ENCODE measurements at regions not wholly inside any gene's neighbourhood (a gene's known extent, or its start where the extent isn't known, plus 50 kb on each side); places are given as distances from the start of the nearest gene placed in this dataset.
"Not testable (repeated sequence)": the region's sequence is repeated elsewhere in the genome, so short reads cannot be mapped to it uniquely, and the experiment has no call there.

GRCh38 chr1:5686925-5687706 lies 305.1 kb downstream of the NPHP4 start:
- DNase-seq (ENCODE audit: low read depth), result no peak

DNA sequence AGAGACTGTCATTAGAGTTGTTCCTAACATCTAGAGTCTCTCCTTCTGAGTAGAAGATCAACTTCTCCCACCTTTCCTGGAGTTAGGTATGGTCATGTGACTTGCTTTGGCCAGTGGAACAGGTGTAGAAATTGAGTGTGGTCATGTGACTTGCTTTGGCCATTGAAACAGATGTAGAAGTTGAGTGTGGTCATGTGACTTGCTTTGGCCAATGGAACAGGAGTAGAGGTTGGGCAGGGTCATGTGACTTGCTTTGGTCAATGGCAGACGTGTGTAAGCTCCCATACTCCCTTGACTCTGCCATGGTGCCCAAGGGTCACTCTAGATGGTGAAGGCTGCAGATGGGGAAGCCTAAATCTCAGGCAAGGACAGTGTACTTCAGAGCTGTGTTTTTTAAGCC lies 306.0 kb downstream of the NPHP4 start:
- DNase-seq (ENCODE audit: low read depth), result no peak

DNA sequence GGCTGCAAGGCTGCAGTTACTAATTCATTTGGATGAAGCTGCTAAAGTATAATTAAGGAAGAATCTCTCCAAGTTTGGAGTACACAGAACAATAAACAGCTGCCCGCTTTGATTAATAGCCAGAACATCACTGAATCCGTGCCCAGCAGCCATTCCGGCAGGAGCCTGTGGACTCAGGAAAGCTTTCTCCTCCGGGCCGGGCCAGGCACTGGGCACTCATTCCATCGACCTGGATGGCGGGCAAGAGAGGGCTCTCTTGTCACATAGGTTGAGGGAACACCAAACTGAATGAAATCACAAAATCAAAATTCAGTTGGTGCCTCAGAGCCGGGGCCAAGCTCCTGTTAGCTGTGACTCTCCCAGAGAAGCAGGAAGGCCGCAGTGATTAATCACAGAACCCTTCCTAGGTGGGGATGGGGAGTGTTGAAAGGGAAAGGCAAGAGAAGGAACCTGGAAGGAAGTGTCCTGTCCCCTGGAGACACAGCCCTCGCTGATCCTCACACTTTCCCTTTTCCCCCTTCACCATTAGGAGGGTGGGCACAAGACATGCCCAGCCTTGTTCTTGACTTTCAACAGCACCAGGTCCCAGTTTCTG lies 306.7 kb downstream of the NPHP4 start:
- no peak for DNase-seq (ENCODE audit: low read depth)

GRCh38 chr1:5684791-5685190 lies 307.4 kb downstream of the NPHP4 start:
- DNase-seq (ENCODE audit: low read depth), result no peak

DNA sequence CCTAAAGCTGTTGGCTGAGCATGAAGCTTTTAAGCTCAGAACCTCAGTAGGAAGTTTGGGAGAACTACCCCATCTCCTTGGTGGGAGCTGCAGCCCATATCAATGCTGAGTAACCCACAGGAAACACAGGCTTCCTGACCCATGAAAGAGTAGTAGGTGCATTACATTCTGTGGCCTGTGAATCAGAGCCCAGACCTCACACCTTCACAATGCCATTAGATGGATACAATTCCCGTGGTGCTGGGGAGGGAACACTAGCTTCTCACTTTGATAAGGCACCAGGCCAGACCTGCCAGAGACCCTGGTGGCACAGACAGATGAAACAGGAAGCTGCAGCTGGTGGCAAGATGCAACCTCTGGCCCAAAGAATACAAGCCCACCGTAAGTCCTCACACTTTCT lies 308.8 kb downstream of the NPHP4 start:
- DNase-seq (ENCODE audit: low read depth), result no peak

DNA sequence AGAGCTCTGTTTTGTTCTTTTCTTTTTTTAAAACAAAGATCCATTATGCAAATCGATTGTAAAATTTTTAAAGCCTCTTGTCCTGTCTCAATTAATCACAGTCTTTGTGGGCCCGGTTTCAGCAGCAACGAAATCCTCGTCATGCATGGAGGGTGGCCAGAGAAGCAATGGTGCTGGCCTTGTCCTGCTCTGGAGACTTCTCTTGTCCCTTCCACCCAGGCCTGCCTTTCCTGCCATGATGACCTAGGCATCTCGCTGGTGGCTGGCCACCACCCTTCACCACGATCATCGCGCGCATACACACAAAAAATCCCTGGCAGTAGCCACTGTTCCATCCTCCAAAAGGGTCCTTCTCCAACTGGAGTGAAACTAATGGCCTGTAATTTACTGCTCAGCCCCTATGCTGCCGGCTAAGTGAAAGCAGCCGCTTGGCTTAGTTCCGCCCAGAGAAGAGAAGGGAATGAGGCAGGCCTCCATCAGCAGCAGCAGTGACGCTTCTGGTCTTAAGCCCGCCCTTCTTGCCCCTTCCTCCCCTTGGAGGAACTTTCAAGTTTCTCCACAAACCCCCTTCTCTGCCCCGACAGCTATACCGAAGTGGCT lies 309.5 kb downstream of the NPHP4 start:
- no peak for DNase-seq (ENCODE audit: low read depth)

- DNase-seq (ENCODE audit: low read depth), result no peak
Measured at GRCh38 chr1:5681654-5682053, 310.6 kb downstream of the NPHP4 start.

- no peak for DNase-seq (ENCODE audit: low read depth)
Measured at GRCh38 chr1:5680600-5680999, 311.6 kb downstream of the NPHP4 start.

- DNase-seq (ENCODE audit: low read depth), result no peak
Measured at GRCh38 chr1:5678759-5679158, 313.5 kb downstream of the NPHP4 start.

DNA sequence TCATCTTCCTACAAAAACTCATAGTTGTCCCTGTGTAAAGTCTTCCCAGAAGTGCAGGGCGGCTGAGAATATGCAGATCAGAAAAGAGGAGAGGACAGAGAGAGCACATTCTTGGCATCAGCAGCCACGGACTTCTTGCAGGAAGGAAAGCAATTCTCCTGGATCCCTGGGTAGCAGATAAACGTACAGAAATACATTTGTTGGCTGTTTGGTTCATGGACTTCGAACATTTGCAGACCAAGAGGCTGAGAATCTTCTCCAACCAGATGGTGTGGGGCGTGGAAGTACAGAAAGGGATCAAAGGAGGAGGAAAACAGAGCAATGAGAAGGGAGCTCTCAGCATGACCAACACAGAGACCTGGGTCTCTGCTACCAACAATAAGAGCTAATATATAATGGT lies 319.9 kb downstream of the NPHP4 start:
- not testable (repeated sequence) for DNase-seq (ENCODE audit: low read depth)

DNA sequence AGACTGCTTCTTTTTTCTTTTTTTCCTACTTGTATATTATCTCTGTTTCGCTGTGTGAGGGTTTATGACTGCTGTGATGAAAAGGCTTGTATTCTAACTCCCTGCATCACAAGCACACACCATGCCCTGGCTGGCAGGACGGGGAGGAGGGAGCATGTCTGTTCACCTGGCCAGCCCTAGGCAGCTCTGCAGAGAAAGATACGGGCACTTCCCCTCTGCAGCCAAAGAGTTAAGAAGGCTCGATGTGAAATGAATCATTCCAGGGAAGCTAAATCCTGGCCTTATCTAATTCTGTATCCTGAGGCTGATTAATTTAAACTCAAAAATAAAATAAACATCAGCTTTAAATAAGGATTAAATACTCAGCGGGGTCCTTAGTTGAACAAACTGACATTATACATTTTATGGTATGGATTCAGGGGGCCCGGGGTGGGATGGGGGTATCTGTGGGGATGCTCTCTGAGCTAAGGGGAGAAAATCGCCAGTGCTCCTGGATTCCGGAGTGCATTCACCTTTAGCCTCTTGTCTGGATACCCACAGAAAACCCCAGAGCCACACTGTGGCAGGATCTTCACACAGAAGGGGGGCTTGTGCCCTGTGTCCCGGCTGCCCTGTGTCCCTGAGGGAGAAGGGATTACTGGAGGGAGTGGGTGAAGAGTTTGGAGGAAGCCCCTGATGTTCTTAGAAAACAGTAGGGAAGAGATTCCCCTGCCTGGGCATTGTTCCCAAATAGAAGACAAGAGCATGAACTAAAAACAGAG lies 321.5 kb downstream of the NPHP4 start:
- no peak for DNase-seq (ENCODE audit: low read depth)

GRCh38 chr1:5667513-5668325 lies 324.5 kb downstream of the NPHP4 start:
- DNase-seq (ENCODE audit: low read depth), result no peak

- DNase-seq (ENCODE audit: low read depth), result no peak
Measured at GRCh38 chr1:5664906-5665875, 327.0 kb downstream of the NPHP4 start.

GRCh38 chr1:5664081-5664768 lies 328.0 kb downstream of the NPHP4 start:
- no peak for DNase-seq (ENCODE audit: low read depth)

DNA sequence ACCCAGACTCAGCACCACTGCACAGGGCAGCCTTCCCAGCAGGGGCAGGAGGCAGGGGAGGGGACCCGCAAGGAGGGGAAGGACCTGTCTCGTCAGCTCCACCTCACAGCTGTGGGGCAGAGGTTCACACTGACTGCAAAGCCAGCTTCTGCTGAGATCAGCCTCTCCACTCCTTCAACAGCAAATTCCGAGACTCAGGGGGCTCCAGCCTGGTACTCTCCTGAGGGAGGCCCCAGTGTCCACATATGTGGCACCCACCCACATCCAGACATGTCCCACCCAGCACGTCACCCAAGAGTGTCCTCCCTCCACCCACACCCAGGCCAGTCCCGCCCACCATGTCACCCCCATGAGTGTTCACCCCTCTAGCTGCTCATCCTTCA lies 329.5 kb downstream of the NPHP4 start:
- no peak for DNase-seq (ENCODE audit: low read depth)

GRCh38 chr1:5662086-5662743 lies 330.0 kb downstream of the NPHP4 start:
- DNase-seq (ENCODE audit: low read depth), result no peak

DNA sequence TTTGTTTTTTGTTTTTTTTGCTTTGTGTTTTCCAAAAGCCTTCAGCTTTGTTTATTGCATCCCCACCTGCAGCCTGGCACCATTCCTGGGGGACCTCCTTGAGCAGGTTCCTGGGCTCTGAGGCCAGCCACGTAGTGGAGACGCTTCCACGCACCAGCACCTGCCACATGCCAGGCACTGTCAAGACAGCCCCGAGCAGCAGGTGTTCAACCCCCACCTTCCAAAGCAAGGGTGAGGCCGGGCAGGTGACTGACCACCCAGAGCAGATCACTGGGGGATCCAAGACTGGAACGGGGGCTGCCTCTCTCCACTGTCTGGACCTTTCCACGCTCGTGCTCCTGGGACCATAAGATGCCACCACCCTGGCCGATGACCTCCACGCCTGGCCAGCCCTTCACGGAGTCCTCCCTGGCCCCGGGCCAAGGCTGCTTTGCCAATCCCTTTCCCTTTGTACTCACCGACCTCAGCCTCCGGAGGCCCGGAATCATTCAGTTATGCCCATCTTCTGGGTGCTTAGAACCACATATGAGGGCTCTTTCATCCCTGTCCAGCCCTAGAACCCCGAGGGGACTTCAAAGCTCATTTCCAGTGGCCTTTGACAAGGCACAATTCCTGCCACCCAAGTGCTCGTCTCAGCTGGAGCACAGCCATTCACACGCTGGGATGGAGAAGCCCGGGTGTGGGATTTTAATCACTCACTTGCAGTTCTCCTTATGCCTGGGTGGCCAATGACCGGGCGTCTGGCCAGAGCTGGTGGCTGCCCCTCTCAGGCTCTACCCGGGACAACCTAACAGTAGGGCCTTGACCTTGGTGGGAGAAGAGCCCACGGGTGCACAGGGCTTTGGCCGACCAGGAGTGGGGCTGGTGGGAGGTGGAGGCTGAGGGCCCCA lies 330.8 kb downstream of the NPHP4 start:
- no peak for DNase-seq (ENCODE audit: low read depth)

DNA sequence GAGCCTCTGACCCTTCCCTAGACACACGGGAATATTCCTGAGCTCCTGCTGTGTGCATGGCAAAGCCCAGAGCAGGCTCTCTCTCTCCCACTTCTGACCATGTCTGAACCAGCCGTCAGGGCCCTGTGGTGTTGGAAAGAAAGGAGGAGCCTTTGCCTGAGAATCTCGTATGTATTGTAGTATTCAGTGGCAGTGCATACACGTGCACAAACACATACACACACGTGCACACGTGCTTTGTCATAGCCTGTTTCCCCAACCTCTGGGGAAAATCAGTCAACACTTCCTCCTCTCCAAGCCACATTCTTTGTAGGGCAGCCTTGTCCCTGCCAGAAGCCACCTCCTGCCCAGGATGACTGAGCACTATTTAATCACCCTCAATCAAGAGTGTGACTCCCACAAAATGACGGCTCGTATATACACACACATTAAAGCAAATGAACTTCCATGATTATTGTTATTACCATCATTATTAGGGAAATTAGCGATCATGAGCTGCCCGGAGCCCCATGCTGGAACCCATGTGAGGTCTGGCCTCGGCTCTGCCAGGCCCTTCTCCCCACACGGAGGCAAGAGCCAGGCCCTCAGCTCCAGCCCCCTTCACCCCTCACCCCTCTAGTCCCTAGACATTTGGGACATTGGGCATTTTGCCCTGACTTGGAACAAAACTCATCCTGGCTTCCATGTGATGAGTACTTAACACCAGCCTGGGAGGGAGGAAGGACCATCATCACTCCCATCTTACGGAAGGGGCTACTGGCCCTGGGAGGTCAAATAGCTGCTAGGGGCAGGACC lies 331.9 kb downstream of the NPHP4 start:
- no peak for DNase-seq (ENCODE audit: low read depth)
